ENCODE measurements at regions not wholly inside any gene's neighbourhood (a gene's known extent, or its start where the extent isn't known, plus 50 kb on each side); places are given as distances from the start of the nearest gene placed in this dataset.

DNA sequence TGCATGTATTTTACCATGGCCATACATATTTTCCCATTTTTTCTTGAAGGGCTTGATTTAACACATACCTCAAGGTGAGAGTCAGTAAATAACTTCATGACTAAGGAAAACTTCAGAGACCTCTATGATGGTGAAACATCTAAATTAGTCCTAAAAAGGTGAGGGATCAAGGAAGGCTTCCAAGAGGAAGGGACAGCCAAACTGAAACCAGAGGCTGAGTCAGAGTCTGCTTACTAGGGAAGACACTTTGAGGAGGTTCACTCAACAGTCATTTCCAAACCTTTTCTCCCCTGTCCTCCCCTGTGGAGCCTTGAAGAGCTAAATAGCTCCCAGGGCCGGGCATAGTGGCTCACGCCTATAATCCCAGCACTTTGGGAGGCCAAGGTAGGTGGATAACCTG lies 206.6 kb downstream of the SHQ1 start:
- CTCF ChIA-PET, result interaction anchor here (0.5 to 0.8 kb wide), 2 partner anchors 24 to 91 kb away, joined by 3 to 4 read pairs; no protein-coding TSS in a partner anchor
- no peaks in the 10 kb centered on the region for H3K9me3 Mint-ChIP-seq (ENCODE audit: low read depth)
- DNase-seq, result no peak
- peaks cover 6% of the 10 kb centered on the region for H3K27me3 Mint-ChIP-seq
- no peak overlapping the region for H3K27ac Mint-ChIP-seq
- peaks cover 2% of the 10 kb centered on the region for H3K4me1 Mint-ChIP-seq
- ATAC-seq, result no peak
- H3K36me3 Mint-ChIP-seq (ENCODE audit: low read depth), result no peaks in the 10 kb centered on the region
- intact Hi-C loops (cut with DNase I, micrococcal nuclease), result no loop called here
- H3K4me3 Mint-ChIP-seq, result no peak overlapping the region
- POLR2A ChIA-PET, result interaction anchor here (0.6 kb wide), 1 partner anchor 159 kb away, joined by 3 read pairs; no protein-coding TSS in a partner anchor

DNA sequence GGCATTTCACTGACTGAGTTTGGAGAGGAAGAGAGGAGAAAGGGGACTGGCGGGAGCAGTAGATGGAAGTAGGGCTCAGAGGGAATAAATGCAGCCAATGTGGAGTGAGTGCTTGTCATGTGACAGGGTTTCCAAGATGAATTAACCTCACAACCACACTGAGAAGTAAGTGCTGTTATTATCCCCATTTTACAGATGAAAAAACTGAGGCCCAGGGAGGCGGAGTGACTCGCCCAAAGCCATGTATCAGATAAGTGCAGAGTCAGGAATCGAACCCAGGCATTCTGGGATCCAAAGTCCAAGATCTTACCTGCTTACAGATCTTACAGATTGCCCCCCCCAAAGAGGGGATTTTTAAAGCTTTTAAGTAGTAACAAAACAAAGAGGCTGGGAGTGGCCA lies 207.2 kb downstream of the SHQ1 start:
- H3K4me3 Mint-ChIP-seq, result no peak overlapping the region
- H3K36me3 Mint-ChIP-seq (ENCODE audit: low read depth), result no peaks in the 10 kb centered on the region
- no peak for DNase-seq
- peaks cover 6% of the 10 kb centered on the region for H3K27me3 Mint-ChIP-seq
- peaks cover 2% of the 10 kb centered on the region for H3K4me1 Mint-ChIP-seq
- intact Hi-C loops (cut with DNase I, micrococcal nuclease), result no loop called here
- ATAC-seq, result no peak
- H3K9me3 Mint-ChIP-seq (ENCODE audit: low read depth), result no peaks in the 10 kb centered on the region
- ChIA-PET POLR2A (no interaction called here), CTCF (no interaction called here)
- H3K27ac Mint-ChIP-seq, result no peak overlapping the region

DNA sequence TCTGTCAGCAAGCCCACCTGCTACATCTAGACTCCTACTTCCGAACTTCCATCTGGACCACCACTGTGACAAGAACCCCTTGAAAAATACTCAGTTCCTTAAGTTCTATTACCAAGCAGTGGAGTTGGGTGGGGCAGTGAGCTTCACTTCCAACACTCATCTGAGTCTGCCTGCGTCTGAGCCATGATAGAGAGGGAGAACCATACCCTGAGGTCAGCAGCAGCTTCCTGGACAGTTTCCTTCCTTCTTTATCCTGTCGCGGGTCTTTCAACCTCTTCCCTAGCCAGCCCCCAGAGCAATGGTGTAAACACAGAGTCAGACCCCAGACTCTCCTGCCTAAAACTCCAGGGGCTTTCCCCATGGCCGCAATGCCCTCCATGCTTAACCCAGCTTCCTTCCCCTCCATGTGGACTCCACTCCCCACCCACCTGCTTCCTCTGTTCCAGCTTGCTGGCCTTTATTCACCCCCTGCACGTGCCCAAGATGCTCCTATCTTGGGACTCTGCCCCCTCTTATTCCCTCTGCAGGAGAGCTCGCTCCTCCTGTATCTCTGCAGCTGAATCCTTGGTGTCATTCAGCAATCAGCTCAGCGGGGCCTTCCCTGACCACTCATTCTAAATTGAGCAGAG lies 211.2 kb downstream of the SHQ1 start:
- Mint-ChIP-seq H3K27me3 (peaks cover 6% of the 10 kb centered on the region), H3K4me3 (no peak overlapping the region), H3K36me3 (ENCODE audit: low read depth) (no peaks in the 10 kb centered on the region), H3K27ac (no peak overlapping the region), H3K9me3 (ENCODE audit: low read depth) (peaks cover 4% of the 10 kb centered on the region), H3K4me1 (peaks cover 31% of the 10 kb centered on the region)
- intact Hi-C loops (cut with DNase I, micrococcal nuclease), result loop anchor here in 1 of 2 experiments (10.0 kb wide), 1 partner anchor 188 kb away; no protein-coding TSS in a partner anchor
- ATAC-seq, result no peak
- no peak for DNase-seq
- CTCF ChIA-PET, result no interaction called here
- POLR2A ChIA-PET, result no interaction called here

DNA sequence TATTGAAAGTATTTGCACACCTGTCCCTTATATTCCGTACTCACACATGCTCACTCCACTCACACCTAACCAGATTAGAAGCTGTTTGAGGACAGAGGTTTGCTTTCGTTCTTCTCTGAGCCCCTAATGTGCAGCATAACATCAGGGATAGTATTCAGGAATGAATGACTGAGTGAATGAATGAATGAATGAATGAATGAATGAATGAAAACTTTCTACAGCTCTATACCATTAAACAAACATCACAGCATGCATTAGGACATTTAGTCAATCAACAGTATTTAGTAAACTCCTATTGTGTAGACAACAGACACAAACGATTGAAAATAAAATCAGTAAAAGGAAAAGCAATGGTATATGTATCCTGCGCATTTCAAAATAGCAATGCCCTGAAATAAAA lies 212.7 kb downstream of the SHQ1 start:
- CTCF ChIA-PET, result interaction anchor here (0.6 to 0.9 kb wide), 2 partner anchors 8 to 10 kb away, joined by 3 to 4 read pairs; no protein-coding TSS in a partner anchor
- H3K27ac Mint-ChIP-seq, result peak overlapping the region; percentile 24
- intact Hi-C loops (cut with DNase I, micrococcal nuclease), result loop anchor here (2.0 to 10.0 kb wide), 4 partner anchors 189 to 497 kb away; no protein-coding TSS in a partner anchor

DNA sequence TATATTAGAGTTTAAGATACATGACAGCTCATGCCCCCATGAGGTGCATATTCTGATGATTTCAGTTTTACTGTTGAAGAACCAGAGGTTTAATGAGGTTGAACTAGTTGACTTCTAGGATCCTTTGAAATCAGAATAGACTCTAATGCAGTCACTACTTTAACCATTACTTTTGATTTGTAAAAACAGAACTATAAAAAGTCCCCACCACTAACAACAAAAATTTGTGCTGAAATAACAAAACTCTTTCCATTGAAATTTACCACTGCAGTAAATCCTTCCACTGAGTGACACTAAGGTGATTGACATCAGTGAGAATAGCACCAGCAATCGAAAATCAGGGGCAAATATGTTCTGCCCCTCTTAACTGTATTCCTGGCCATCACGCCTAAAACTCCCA lies 214.1 kb downstream of the SHQ1 start:
- Mint-ChIP-seq H3K4me1 (peaks cover 41% of the 10 kb centered on the region), H3K27ac (peak overlapping the region; percentile 29), H3K36me3 (ENCODE audit: low read depth) (peaks cover 2% of the 10 kb centered on the region), H3K9me3 (ENCODE audit: low read depth) (peaks cover 8% of the 10 kb centered on the region), H3K27me3 (peaks cover 4% of the 10 kb centered on the region), H3K4me3 (no peak overlapping the region)
- ChIA-PET POLR2A (interaction anchor here (0.5 to 1.0 kb wide), 5 partner anchors 110 to 635 kb away, joined by 3 to 4 read pairs (median 3); no protein-coding TSS in a partner anchor), CTCF (interaction anchor here (0.7 to 1.2 kb wide), 3 partner anchors 89 to 214 kb away, joined by 3 to 4 read pairs (median 3); partner anchors contain the start of gene SHQ1)
- peak; percentile 86 for ATAC-seq
- intact Hi-C loops (cut with DNase I, micrococcal nuclease), result loop anchor here (1.0 to 10.0 kb wide), 13 partner anchors 96 to 656 kb away; partner anchors contain the start of gene RYBP (in 1 of the 2)
- peak; percentile 27 for DNase-seq

More for the DNA sequence above, 212.7 kb downstream of the SHQ1 start:
- no peaks in the 10 kb centered on the region for H3K36me3 Mint-ChIP-seq (ENCODE audit: low read depth)
- ATAC-seq (no peak), DNase-seq (no peak)
- H3K4me3 Mint-ChIP-seq, result no peak overlapping the region
- H3K4me1 Mint-ChIP-seq, result peaks cover 29% of the 10 kb centered on the region
- H3K27me3 Mint-ChIP-seq, result peaks cover 4% of the 10 kb centered on the region
- POLR2A ChIA-PET, result interaction anchor here (0.6 kb wide), 1 partner anchor 189 kb away, joined by 3 read pairs; no protein-coding TSS in a partner anchor
- peaks cover 8% of the 10 kb centered on the region for H3K9me3 Mint-ChIP-seq (ENCODE audit: low read depth)

DNA sequence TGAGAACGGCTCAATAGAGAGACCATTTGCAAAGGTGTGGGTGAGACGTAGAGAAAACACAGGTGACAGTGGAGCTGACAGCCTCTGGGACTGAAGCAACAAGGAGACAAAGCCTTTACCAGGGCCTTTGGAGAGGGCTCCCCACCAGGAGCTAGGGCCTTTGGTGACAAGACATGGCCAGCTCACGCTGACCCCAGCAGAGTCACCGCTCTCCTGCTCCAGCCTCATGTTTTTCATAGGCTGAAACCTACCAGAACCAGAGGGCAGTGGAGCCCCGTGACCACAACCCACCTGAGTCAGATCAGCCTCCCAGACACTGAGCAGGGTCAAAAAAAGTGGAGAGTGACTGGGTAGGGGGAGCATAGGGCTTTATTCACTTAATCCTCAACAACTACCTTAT lies 214.7 kb downstream of the SHQ1 start:
- H3K9me3 Mint-ChIP-seq (ENCODE audit: low read depth), result peaks cover 8% of the 10 kb centered on the region
- intact Hi-C loops (cut with DNase I, micrococcal nuclease), result loop anchor here (5.0 to 10.0 kb wide), 4 partner anchors 151 to 206 kb away; partner anchors contain the start of gene RYBP (in 1 of the 2)
- H3K4me3 Mint-ChIP-seq, result no peak overlapping the region
- ChIA-PET POLR2A (interaction anchor here (0.5 to 1.0 kb wide), 5 partner anchors 109 to 634 kb away, joined by 3 to 4 read pairs (median 3); no protein-coding TSS in a partner anchor), CTCF (interaction anchor here (0.7 to 1.2 kb wide), 4 partner anchors 90 to 241 kb away, joined by 3 to 4 read pairs (median 3); partner anchors contain the start of gene SHQ1)
- H3K27ac Mint-ChIP-seq, result peak overlapping the region; percentile 75
- peaks cover 2% of the 10 kb centered on the region for H3K36me3 Mint-ChIP-seq (ENCODE audit: low read depth)
- DNase-seq (peak; percentile 53), ATAC-seq (peak; percentile 25)
- H3K4me1 Mint-ChIP-seq, result peaks cover 47% of the 10 kb centered on the region
- peaks cover 4% of the 10 kb centered on the region for H3K27me3 Mint-ChIP-seq

DNA sequence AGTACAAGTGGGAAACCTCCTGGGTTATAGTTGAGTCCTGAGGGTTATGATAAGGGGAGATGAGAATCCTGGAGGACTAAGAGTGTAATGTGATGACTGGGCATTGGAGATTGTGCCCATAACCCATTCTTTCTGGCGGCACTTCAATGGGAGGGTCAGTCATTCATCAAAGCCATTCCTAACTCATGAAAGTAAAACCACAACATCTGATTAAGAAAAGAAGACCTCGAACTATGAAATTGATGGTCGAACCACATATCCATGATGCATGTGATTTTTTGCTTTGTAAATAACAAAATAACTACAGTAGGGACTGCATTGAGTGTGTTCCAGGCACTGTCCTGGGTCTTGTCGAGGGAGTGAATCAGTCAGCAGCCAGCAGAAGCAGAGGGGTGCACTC lies 215.1 kb downstream of the SHQ1 start:
- peaks cover 8% of the 10 kb centered on the region for H3K9me3 Mint-ChIP-seq (ENCODE audit: low read depth)
- H3K4me3 Mint-ChIP-seq, result no peak overlapping the region
- intact Hi-C loops (cut with DNase I, micrococcal nuclease), result loop anchor here (5.0 to 10.0 kb wide), 4 partner anchors 151 to 206 kb away; partner anchors contain the start of gene RYBP (in 1 of the 2)
- ATAC-seq (peak; percentile 3), DNase-seq (no peak)
- peaks cover 51% of the 10 kb centered on the region for H3K4me1 Mint-ChIP-seq
- H3K36me3 Mint-ChIP-seq (ENCODE audit: low read depth), result peaks cover 2% of the 10 kb centered on the region
- ChIA-PET POLR2A (interaction anchor here (0.7 to 0.8 kb wide), 2 partner anchors 109 to 150 kb away, joined by 3 read pairs; no protein-coding TSS in a partner anchor), CTCF (interaction anchor here (0.9 to 1.2 kb wide), 2 partner anchors 215 to 240 kb away, joined by 3 to 4 read pairs; partner anchors contain the start of gene SHQ1)
- H3K27ac Mint-ChIP-seq, result peak overlapping the region; percentile 75
- peaks cover 4% of the 10 kb centered on the region for H3K27me3 Mint-ChIP-seq

DNA sequence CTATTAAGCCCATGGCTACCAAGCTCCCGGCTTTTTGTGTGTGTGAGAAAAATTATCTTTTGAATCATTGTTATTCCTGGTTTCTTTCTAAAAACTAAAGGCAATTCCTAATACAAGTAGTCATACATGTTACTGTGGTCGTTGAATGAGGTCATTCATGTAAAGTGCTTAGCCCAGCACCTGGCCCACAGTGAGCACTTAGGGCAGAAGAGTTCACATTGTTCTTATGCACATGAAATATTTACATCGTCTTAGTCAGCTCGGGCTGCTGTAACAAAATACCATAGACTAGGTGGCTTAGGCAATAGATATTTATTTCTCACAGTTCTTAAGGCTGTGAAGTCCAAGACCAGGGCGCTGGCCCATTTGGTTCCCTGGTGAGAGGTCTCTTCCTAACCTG lies 216.1 kb downstream of the SHQ1 start:
- POLR2A ChIA-PET, result no interaction called here
- peaks cover 2% of the 10 kb centered on the region for H3K36me3 Mint-ChIP-seq (ENCODE audit: low read depth)
- no peak overlapping the region for H3K4me3 Mint-ChIP-seq
- H3K27me3 Mint-ChIP-seq, result no peaks in the 10 kb centered on the region
- DNase-seq (no peak), ATAC-seq (no peak)
- intact Hi-C loops (cut with DNase I, micrococcal nuclease), result loop anchor here (5.0 to 10.0 kb wide), 4 partner anchors 150 to 205 kb away; partner anchors contain the start of gene RYBP (in 1 of the 2)
- CTCF ChIA-PET, result interaction anchor here (0.7 kb wide), 1 partner anchor 494 kb away, joined by 3 read pairs; no protein-coding TSS in a partner anchor
- peaks cover 61% of the 10 kb centered on the region for H3K4me1 Mint-ChIP-seq
- peaks cover 8% of the 10 kb centered on the region for H3K9me3 Mint-ChIP-seq (ENCODE audit: low read depth)
- H3K27ac Mint-ChIP-seq, result no peak overlapping the region

DNA sequence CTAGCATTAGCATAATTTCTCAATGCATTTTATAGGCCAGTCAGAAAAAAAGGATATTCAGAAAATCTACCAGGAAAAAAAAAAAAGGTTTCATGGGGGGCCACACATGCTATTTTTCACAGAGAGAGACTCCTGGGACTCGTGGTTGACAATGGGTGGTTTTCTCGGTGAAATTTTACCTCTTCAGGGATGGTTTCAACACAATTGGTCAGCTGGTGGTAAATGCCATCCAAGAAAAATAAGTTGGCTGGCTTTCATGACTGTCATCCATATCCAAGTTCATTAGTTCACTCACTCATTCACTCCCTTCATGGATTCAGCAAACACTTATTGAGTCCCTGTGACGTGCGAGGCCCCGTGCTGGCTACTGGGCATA lies 217.3 kb downstream of the SHQ1 start:
- POLR2A ChIA-PET, result interaction anchor here (0.6 kb wide), 1 partner anchor 206 kb away, joined by 6 read pairs; no protein-coding TSS in a partner anchor
- CTCF ChIA-PET, result no interaction called here
- no peak for DNase-seq
- intact Hi-C loops (cut with DNase I, micrococcal nuclease), result loop anchor here (5.0 to 10.0 kb wide), 4 partner anchors 149 to 204 kb away; partner anchors contain the start of gene RYBP (in 1 of the 2)
- peaks cover 2% of the 10 kb centered on the region for H3K36me3 Mint-ChIP-seq (ENCODE audit: low read depth)
- H3K4me1 Mint-ChIP-seq, result peaks cover 66% of the 10 kb centered on the region
- no peaks in the 10 kb centered on the region for H3K27me3 Mint-ChIP-seq
- ATAC-seq, result no peak
- peaks cover 8% of the 10 kb centered on the region for H3K9me3 Mint-ChIP-seq (ENCODE audit: low read depth)
- H3K27ac Mint-ChIP-seq, result no peak overlapping the region
- H3K4me3 Mint-ChIP-seq, result no peak overlapping the region

DNA sequence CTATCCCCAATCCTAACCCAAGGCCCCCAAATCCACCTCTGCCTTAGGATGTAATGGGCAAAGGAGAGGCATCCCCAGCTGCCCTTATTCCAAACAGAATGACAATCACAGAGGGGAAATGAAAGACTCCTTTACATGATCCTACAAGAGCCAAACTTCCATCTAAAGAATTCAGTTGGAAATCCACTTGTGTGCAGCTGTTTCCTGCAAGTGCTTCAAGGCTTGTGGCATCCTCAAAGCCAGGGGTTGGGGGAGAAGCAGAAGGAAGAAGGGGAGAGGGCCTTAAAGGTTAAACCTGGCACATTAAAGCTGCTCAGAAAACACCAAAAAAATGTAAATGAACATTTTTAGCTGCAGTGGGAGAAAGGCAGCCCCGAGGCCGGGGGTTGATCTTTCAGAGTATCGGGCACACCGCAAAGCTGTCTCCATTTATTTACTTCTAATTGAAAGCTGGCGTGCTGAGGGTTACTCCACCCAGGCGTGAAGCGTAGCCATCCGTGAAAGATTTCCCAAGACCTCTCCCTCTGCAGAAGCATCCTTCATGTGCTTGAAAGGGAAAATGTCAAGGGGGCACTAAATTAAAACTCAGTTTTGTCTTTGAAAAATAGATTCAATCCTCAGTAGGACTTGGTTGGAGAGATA lies 217.8 kb downstream of the SHQ1 start:
- H3K4me3 Mint-ChIP-seq, result no peak overlapping the region
- no peak for DNase-seq
- peaks cover 8% of the 10 kb centered on the region for H3K9me3 Mint-ChIP-seq (ENCODE audit: low read depth)
- ChIA-PET CTCF (interaction anchor here (0.6 kb wide), 1 partner anchor 430 kb away, joined by 3 read pairs; no protein-coding TSS in a partner anchor), POLR2A (interaction anchor here (0.6 kb wide), 1 partner anchor 205 kb away, joined by 6 read pairs; no protein-coding TSS in a partner anchor)
- no peak for ATAC-seq
- H3K4me1 Mint-ChIP-seq, result peaks cover 69% of the 10 kb centered on the region
- intact Hi-C loops (cut with DNase I, micrococcal nuclease), result loop anchor here (5.0 to 10.0 kb wide), 4 partner anchors 148 to 203 kb away; partner anchors contain the start of gene RYBP (in 1 of the 2)
- no peak overlapping the region for H3K27ac Mint-ChIP-seq
- peaks cover 2% of the 10 kb centered on the region for H3K36me3 Mint-ChIP-seq (ENCODE audit: low read depth)
- H3K27me3 Mint-ChIP-seq, result no peaks in the 10 kb centered on the region

DNA sequence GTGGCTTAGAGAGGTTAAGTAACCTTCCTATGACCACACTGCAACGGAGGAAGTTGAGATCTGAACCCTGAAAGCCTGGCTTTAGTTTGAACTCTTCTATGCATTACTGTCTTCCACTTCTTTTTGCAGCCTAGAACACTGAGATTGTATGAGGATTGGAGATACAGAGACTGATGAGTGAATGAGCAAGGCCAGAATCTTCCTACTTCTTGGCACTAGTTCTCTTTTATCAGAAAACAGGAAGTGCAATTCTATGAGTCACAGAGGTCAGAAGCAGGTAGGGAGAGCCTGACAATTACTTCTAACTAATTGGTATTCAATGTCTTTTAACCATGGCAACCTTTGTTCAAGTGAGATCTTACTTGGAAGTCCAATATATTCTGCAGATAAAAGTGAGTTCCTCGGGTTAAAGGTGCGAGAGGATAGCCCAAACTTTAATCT lies 219.0 kb downstream of the SHQ1 start:
- DNase-seq (no peak), ATAC-seq (peak; percentile 67)
- H3K9me3 Mint-ChIP-seq (ENCODE audit: low read depth), result peaks cover 8% of the 10 kb centered on the region
- H3K27ac Mint-ChIP-seq, result peak overlapping the region; percentile 79
- intact Hi-C loops (cut with DNase I, micrococcal nuclease), result loop anchor here in 1 of 2 experiments (1.0 to 2.0 kb wide), 2 partner anchors 108 to 182 kb away; partner anchors contain the start of gene RYBP
- H3K36me3 Mint-ChIP-seq (ENCODE audit: low read depth), result peaks cover 2% of the 10 kb centered on the region
- H3K4me1 Mint-ChIP-seq, result peaks cover 60% of the 10 kb centered on the region
- POLR2A ChIA-PET, result no interaction called here
- CTCF ChIA-PET, result no interaction called here
- H3K4me3 Mint-ChIP-seq, result no peak overlapping the region
- H3K27me3 Mint-ChIP-seq, result no peaks in the 10 kb centered on the region
